GM12878 (cell line): ENCODE measurements at regions not wholly inside any gene's neighbourhood (a gene's known extent, or its start where the extent isn't known, plus 50 kb on each side); places are given as distances from the start of the nearest gene placed in this dataset.

Experiments used
- BMI1 ChIP-seq: fragments of 450-650 bp; IDR thresholded peaks from 2 replicates; pipeline ENCODE4 v1.6.1; 2016; ENCODE audit warnings: mild to moderate bottlenecking, moderate library complexity, borderline replicate concordance
- MEF2A ChIP-seq: IDR thresholded peaks from 2 replicates; pipeline ENCODE4 v1.6.1; 2011; ENCODE audit warnings: low read depth, mild to moderate bottlenecking, low read length, moderate library complexity; ENCODE audit not compliant: insufficient read depth
- MLLT1 ChIP-seq: fragments of 450-650 bp; IDR thresholded peaks from 2 replicates; pipeline ENCODE4 v1.6.1; 2016; ENCODE audit warnings: mild to moderate bottlenecking
- POLR2A ChIP-seq: IDR thresholded peaks from 2 replicates; pipeline ENCODE4 v1.6.1; 2011; ENCODE audit warnings: low read depth, mild to moderate bottlenecking, low read length
- RCOR1 ChIP-seq: conservative IDR thresholded peaks from 2 replicates; pipeline ENCODE4 v1.6.1; 2012; ENCODE audit warnings: low read depth, low read length, improper control_type of control experiment
- YY1 ChIP-seq: IDR thresholded peaks from 2 replicates; pipeline ENCODE4 v1.6.1; 2011; ENCODE audit warnings: low read depth, mild to moderate bottlenecking, low read length
- ZNF24 ChIP-seq: fragments of 450-650 bp; IDR thresholded peaks from 2 replicates; pipeline ENCODE4 v1.6.1; 2017; ENCODE audit warnings: antibody characterized with exemption, mild to moderate bottlenecking
- TF ChIP-seq, protein P1 (sequence below), 3 experiments: IDR thresholded peaks in 2 of 3; conservative IDR thresholded peaks in 1 of 3; 2 replicates each; pipeline ENCODE4 v1.5.1; 2011; ENCODE audit warnings: low read depth in 3 of 3, low read length in 3 of 3, mild to moderate bottlenecking in 3 of 3, control low read depth in 2 of 3, moderate library complexity in 2 of 3, inconsistent platforms in 1 of 3, mixed read lengths in 1 of 3; ENCODE audit not compliant: control insufficient read depth in 2 of 3, insufficient read depth in 1 of 3; ENCODE audit errors: extremely low read depth in 1 of 3

DNA sequence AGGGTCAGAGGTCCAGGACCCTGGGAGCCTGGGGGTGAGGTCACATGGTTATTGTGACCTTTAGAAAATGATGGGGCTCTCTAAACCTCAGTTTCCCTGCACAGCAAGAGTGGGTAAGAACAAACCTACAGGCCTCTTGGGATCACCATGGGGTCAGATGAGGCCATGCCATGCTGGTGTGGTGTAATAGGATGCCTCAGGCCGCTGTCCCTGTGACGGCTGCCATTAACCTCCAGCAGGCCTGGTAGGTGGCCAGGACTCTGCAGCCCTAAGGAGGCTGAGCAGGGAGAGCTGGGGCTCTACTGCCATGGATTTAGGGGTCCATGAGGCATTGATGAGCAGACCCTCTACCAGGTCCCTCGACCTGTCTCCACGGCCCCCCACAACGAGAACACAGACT, 265.5 kb downstream of the CTTN start:
- no peak for TF ChIP-seq MLLT1
- no peak for TF ChIP-seq BMI1
- no peak for TF ChIP-seq POLR2A
- TF ChIP-seq, protein P1, sequence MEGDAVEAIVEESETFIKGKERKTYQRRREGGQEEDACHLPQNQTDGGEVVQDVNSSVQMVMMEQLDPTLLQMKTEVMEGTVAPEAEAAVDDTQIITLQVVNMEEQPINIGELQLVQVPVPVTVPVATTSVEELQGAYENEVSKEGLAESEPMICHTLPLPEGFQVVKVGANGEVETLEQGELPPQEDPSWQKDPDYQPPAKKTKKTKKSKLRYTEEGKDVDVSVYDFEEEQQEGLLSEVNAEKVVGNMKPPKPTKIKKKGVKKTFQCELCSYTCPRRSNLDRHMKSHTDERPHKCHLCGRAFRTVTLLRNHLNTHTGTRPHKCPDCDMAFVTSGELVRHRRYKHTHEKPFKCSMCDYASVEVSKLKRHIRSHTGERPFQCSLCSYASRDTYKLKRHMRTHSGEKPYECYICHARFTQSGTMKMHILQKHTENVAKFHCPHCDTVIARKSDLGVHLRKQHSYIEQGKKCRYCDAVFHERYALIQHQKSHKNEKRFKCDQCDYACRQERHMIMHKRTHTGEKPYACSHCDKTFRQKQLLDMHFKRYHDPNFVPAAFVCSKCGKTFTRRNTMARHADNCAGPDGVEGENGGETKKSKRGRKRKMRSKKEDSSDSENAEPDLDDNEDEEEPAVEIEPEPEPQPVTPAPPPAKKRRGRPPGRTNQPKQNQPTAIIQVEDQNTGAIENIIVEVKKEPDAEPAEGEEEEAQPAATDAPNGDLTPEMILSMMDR (IDR thresholded peaks at IDR 0.05 in 2 of 3, conservative IDR thresholded peaks at IDR 0.05 in 1 of 3; ENCODE audit: control insufficient read depth in 2 of 3, extremely low read depth in 1 of 3, insufficient read depth in 1 of 3, low read depth in 3 of 3, low read length in 3 of 3): no peak
- no peak for TF ChIP-seq MEF2A
- no peak for TF ChIP-seq RCOR1
- no peak for TF ChIP-seq ZNF24
- TF ChIP-seq YY1: no peak
